ENCODE measurements at regions not wholly inside any gene's neighbourhood (a gene's known extent, or its start where the extent isn't known, plus 50 kb on each side); places are given as distances from the start of the nearest gene placed in this dataset.
"Not testable (repeated sequence)": the region's sequence is repeated elsewhere in the genome, so short reads cannot be mapped to it uniquely, and the experiment has no call there.

GRCh38 chr10:118420049-118420448, 77.9 kb upstream of the FAM204A start:
- DNase-seq (ENCODE audit: low read depth in 2 of 2) = not testable (repeated sequence)

- DNase-seq (ENCODE audit: low read depth in 2 of 2) = no peak
These were observed 70.8 kb upstream of the FAM204A start for GRCh38 chr10:118412932-118413331.

GRCh38 chr10:118412132-118412760, 70.1 kb upstream of the FAM204A start:
- no peak for DNase-seq (ENCODE audit: low read depth in 2 of 2)

- DNase-seq (ENCODE audit: low read depth in 2 of 2) = no peak
These were observed 67.2 kb upstream of the FAM204A start for GRCh38 chr10:118409295-118409694.

GRCh38 chr10:118408181-118408580, 66.1 kb upstream of the FAM204A start:
- no peak for DNase-seq (ENCODE audit: low read depth in 2 of 2)

- no peak for DNase-seq (ENCODE audit: low read depth in 2 of 2)
These were observed 65.7 kb upstream of the FAM204A start for GRCh38 chr10:118407777-118408176.

GRCh38 chr10:118407026-118407425, 64.9 kb upstream of the FAM204A start:
- no peak for DNase-seq (ENCODE audit: low read depth in 2 of 2)

GRCh38 chr10:118405928-118406327, 63.8 kb upstream of the FAM204A start:
- no peak for DNase-seq (ENCODE audit: low read depth in 2 of 2)

GRCh38 chr10:118403967-118404366, 61.8 kb upstream of the FAM204A start:
- no peak for DNase-seq (ENCODE audit: low read depth in 2 of 2)

- DNase-seq (ENCODE audit: low read depth in 2 of 2) = no peak
These were observed 59.6 kb upstream of the FAM204A start for GRCh38 chr10:118401708-118402193.

- no peak for DNase-seq (ENCODE audit: low read depth in 2 of 2)
These were observed 55.3 kb upstream of the FAM204A start for GRCh38 chr10:118397391-118397790.

- no peak for DNase-seq (ENCODE audit: low read depth in 2 of 2)
These were observed 53.8 kb upstream of the FAM204A start for GRCh38 chr10:118395947-118396346.

- DNase-seq (ENCODE audit: low read depth in 2 of 2) = no peak
These were observed 52.4 kb upstream of the FAM204A start for GRCh38 chr10:118394301-118395200.

- no peak for DNase-seq (ENCODE audit: low read depth in 2 of 2)
These were observed 50.6 kb upstream of the FAM204A start for GRCh38 chr10:118392761-118393160.

Measured in stimulated activated CD4-positive, alpha-beta T cell treated with anti-CD3 and anti-CD28 coated beads, Interleukin-12 subunit alpha, Interleukin-12 subunit beta, amount 100 ng/mL, for 24 hours (primary cell).